Stimulated activated CD4-positive, alpha-beta T cell treated with anti-CD3 and anti-CD28 coated beads, Interleukin-1b, Interleukin-23, amount 100 ng/mL, for 1 hour (primary cell): ENCODE measurements at regions not wholly inside any gene's neighbourhood (a gene's known extent, or its start where the extent isn't known, plus 50 kb on each side); places are given as distances from the start of the nearest gene placed in this dataset.
"Not testable (repeated sequence)": the region's sequence is repeated elsewhere in the genome, so short reads cannot be mapped to it uniquely, and the experiment has no call there.

Source experiments
- DNase-seq, 2 donors: peaks; one replicate each; pipeline ENCODE4 v3.0.0-alpha.2; 2020; ENCODE audit warnings: low read depth in 2 of 2

DNA sequence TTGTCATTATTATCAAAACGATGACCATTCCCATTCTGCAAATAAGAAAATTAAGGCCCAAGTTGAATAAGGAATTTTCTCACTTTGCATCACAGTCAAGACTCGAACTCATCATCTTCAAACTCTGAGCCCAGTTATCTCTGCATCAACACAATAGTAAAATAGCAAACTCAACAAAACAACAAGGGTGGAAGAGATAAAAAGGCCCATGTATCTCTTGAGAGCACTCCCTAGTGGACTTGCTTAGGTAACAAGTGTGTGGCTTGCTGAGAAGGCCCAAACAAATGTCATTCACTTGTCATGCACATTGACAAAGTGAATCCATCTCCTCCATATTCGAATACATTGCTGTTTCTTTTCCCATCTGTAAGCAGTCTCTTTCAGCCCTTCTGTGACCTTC, 412.0 kb upstream of the MAF start:
- DNase-seq = no peak

GRCh38 chr16:80009971-80010659, 409.6 kb upstream of the MAF start:
- no peak for DNase-seq

GRCh38 chr16:80008857-80009256, 408.3 kb upstream of the MAF start:
- no peak for DNase-seq

DNA sequence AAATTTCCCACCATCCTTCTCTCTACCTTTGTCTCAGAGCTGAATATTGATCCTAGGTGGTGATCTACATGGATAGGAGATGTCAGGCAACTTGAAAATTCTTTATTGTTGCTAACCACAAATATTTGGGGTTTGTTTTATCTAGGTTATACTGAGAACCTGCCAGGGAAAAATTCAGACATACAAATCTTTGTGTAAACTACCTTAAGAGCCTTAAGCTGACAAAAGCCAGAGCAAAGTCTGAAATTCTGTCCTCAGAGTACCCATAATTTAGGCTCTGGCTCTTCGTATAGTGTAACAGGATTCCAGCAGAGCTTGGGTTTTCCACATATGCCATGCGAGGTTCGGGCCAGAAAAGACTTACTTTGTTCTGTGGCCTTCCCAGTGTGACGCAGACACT, 406.7 kb upstream of the MAF start:
- no peak for DNase-seq

DNA sequence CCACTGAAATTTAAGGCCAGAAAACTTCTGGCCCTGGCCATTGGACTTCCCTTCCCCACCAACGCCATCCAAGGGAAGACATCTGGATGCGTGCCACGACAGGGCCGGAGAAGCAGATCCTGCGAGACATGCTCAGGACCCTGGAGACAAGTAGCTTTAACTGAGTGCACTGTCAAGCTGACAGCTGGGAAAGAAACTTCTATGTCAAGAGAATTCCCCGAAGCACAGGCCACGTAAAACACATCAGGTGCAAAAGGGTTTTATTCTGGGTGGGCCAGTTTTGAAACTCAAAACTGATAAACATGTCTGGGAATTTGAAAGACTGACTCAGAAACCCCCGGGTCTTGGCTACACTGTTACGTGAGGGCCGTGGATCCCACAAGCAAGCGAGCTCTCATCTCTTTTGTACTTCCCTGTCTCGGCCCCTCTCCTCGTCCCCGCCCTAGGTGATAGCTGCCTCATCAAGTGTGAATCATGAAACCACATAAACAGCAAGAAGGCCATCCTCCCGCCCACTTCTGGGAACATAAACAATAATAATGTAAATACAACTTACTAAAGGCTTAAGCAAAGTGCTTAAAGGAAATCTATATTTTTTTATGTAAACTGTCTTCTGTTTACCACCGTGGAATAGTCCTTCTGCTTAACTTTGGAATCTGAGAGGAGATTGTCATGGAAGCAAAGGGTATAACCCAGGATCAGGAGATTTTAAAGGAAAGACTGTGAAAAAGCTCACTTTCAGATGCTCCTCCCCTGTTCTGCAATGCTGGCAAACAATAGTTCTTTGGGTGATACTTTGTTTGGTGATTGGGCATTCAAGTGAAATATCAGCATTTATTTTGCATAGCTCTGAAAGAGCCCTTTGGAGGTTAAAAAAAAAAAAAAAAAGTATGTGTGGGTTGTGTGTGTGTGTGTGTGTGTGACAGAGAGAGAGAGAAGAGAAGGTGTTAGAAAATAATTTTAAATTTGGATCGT, 406.0 kb upstream of the MAF start:
- no peak for DNase-seq

DNA sequence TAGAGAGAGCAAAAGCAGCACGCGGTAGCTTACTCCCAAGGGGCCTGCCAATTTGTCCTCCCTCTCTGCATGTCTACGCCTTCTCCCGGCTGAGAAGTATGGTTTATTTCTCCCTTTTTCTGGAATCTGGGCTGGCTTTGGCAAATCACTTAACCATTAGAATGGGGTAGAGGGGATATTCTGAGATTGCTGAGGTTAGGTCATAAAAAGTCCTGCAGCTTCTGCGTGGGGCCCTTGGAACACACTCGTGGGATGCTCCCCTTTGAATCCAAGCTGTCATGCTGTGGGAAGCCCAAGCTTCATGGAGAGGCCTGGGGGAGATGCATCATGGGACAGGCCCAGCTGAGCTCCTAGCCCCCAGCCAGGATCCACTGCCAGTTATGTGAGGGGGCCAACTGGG, 403.6 kb upstream of the MAF start:
- DNase-seq = no peak

- no peak for DNase-seq
Observed at GRCh38 chr16:80002261-80002660, 401.7 kb upstream of the MAF start.

DNA sequence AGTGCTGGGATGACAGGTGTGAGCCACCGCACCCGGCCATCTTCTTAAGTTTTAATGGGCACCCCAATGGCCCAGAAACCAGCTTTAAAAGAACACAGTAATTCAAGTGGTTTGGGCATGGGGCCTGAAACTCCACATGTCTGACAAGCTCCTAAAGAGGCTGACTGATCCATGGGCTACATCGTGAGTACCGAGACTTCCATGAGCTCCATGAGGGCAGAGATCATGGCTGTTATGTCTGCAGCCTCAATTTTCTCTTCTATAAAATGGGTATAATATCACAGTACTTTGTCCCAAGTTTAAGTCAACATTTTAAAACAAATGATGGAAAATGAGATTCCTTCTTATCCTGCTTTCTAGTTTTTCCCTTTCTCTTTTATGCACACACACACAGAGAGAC, 397.6 kb upstream of the MAF start:
- DNase-seq = no peak

DNA sequence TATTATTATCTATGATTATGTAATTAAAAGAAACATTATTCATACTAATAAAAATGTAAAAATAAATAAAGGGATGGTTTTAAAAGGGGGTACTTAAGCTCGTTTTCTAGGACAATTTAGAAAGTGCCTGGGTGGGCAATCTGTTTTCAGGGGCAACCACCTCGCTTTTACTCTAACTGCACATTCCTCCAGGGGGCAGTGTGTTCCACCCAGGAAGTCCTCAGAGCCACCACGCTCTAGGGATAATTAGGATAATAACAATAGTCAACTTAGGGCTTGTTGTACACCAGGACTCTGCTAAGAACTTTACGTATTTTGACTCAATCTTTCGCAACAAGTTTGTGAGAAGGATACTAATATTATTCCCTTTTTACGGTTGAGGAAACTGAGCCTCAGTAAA, 396.7 kb upstream of the MAF start:
- no peak for DNase-seq

DNA sequence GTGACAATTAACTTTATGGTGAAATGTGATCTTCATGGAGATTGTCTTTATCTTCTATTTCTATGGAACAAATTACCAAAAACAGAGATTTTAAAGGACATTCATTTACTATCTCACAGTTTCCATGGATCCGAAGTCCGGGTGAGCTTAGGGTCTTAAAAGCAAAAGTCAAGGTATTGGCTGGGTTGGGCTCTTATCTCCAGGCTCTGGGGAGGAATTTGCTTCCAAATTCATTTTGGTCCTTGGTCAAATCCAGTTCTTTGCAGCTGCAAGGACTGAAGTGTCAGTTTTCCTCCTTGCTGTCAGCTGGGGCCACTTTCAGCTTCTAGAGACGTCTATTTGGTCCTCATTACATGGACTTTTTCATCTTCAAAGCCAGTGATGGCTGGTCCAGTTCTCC, 395.8 kb upstream of the MAF start:
- DNase-seq = no peak

GRCh38 chr16:79995315-79995714, 394.8 kb upstream of the MAF start:
- DNase-seq = no peak

- no peak for DNase-seq
Observed at GRCh38 chr16:79994418-79994817, 393.9 kb upstream of the MAF start.

DNA sequence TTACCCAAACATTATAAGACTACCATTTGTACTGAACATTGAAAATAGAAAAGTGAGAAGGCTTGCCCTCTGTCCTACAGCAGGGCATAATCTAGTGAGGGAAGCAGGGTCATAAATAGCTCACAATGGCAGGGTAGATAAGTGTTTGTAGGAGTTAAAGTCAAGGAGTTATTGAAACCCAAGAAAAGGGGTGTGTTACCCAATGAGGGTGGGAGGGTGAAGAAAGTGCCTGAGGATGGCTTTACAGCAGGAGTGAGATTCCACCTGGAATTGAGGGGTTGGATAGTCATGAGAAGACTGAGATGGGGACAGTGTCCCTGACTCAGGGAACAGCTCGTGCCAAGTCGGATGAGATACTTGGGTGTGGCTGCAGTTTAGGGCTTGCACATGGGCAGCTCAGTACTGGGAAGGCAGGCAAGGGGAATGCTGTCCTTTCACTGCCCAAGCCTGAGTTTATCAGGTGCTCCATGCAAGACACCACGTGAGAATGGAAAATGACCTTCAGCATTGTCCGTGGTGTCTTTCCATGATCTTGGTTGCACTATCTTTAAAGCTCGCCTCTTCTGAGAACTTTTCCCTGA, 393.2 kb upstream of the MAF start:
- DNase-seq = no peak

- DNase-seq = no peak
Observed at GRCh38 chr16:79991969-79992368, 391.4 kb upstream of the MAF start.

- DNase-seq = no peak
Observed at GRCh38 chr16:79988721-79989220, 388.2 kb upstream of the MAF start.

- DNase-seq = no peak
Observed at GRCh38 chr16:79988089-79988488, 387.6 kb upstream of the MAF start.

- DNase-seq = no peak
Observed at GRCh38 chr16:79986352-79986751, 385.8 kb upstream of the MAF start.

GRCh38 chr16:79985606-79986005, 385.1 kb upstream of the MAF start:
- DNase-seq = no peak

GRCh38 chr16:79984149-79984548, 383.6 kb upstream of the MAF start:
- DNase-seq = not testable (repeated sequence)

GRCh38 chr16:79982862-79983261, 382.3 kb upstream of the MAF start:
- DNase-seq = no peak

- DNase-seq = no peak
Observed at GRCh38 chr16:79982361-79982760, 381.8 kb upstream of the MAF start.

GRCh38 chr16:79981814-79982213, 381.3 kb upstream of the MAF start:
- DNase-seq = no peak
